ENCODE measurements at regions not wholly inside any gene's neighbourhood (a gene's known extent, or its start where the extent isn't known, plus 50 kb on each side); places are given as distances from the start of the nearest gene placed in this dataset.

- TF ChIP-seq, protein P1, sequence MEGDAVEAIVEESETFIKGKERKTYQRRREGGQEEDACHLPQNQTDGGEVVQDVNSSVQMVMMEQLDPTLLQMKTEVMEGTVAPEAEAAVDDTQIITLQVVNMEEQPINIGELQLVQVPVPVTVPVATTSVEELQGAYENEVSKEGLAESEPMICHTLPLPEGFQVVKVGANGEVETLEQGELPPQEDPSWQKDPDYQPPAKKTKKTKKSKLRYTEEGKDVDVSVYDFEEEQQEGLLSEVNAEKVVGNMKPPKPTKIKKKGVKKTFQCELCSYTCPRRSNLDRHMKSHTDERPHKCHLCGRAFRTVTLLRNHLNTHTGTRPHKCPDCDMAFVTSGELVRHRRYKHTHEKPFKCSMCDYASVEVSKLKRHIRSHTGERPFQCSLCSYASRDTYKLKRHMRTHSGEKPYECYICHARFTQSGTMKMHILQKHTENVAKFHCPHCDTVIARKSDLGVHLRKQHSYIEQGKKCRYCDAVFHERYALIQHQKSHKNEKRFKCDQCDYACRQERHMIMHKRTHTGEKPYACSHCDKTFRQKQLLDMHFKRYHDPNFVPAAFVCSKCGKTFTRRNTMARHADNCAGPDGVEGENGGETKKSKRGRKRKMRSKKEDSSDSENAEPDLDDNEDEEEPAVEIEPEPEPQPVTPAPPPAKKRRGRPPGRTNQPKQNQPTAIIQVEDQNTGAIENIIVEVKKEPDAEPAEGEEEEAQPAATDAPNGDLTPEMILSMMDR (IDR thresholded peaks at IDR 0.05): no peak
- no peak for TF ChIP-seq POLR2AphosphoS5 (IDR thresholded peaks at IDR 0.05)
These were observed 138.0 kb upstream of the PCGF5 start for GRCh38 chr10:91082447-91082846.

Measured in suprapubic skin (tissue), 3 donors.